Cardiac fibroblast (primary cell): ENCODE measurements at regions not wholly inside any gene's neighbourhood (a gene's known extent, or its start where the extent isn't known, plus 50 kb on each side); places are given as distances from the start of the nearest gene placed in this dataset.

Source experiments
- DNase-seq, 2 donors: peaks; one replicate each; pipeline versions ENCODE4 v3.0.0 to v3.0.0-alpha.2; 2010; ENCODE audit warnings: low read depth in 2 of 2
- H3K4me3 ChIP-seq, 2 donors: replicated peaks in 1 of 2; 1 replicate in 1 of 2; 2 replicates in 1 of 2; pipeline ENCODE4 v1.5.1; 2011; ENCODE audit warnings: low read depth in 2 of 2, low read length in 2 of 2, mild to moderate bottlenecking in 2 of 2, moderate library complexity in 1 of 2
- CTCF ChIP-seq: IDR thresholded peaks from one replicate; pipeline ENCODE4 v1.5.1; 2011; ENCODE audit warnings: low read depth, mild to moderate bottlenecking, low read length, inconsistent platforms

- DNase-seq: no peak
- no peak for TF ChIP-seq CTCF
- no peak overlapping the region for H3K4me3 ChIP-seq
These were observed 162.8 kb upstream of the SNX19 start for GRCh38 chr11:131079036-131079435.

GRCh38 chr11:131089727-131090245 lies 173.5 kb upstream of the SNX19 start:
- TF ChIP-seq CTCF: no peak
- no peak for DNase-seq
- no peak overlapping the region for H3K4me3 ChIP-seq

- H3K4me3 ChIP-seq: no peak overlapping the region
- TF ChIP-seq CTCF: no peak
- DNase-seq: no peak
These were observed 176.2 kb upstream of the SNX19 start for GRCh38 chr11:131092469-131092868.

- no peak for DNase-seq
- H3K4me3 ChIP-seq: no peak overlapping the region
- no peak for TF ChIP-seq CTCF
These were observed 178.5 kb upstream of the SNX19 start for GRCh38 chr11:131094827-131095226.

GRCh38 chr11:131095511-131096185 lies 179.4 kb upstream of the SNX19 start:
- no peak for DNase-seq
- no peak overlapping the region for H3K4me3 ChIP-seq
- no peak for TF ChIP-seq CTCF

GRCh38 chr11:131099013-131099412 lies 182.7 kb upstream of the SNX19 start:
- DNase-seq: peak in 1 of 2 donors; percentile 56
- no peak overlapping the region for H3K4me3 ChIP-seq
- TF ChIP-seq CTCF: no peak

- no peak for DNase-seq
- H3K4me3 ChIP-seq: no peak overlapping the region
- TF ChIP-seq CTCF: no peak
These were observed 183.5 kb upstream of the SNX19 start for GRCh38 chr11:131099746-131100145.
